HuH-7 (cell line): ENCODE measurements at regions not wholly inside any gene's neighbourhood (a gene's known extent, or its start where the extent isn't known, plus 50 kb on each side); places are given as distances from the start of the nearest gene placed in this dataset.

Source experiments
- DNase-seq: peaks from one replicate; pipeline ENCODE4 v3.0.0; 2011; ENCODE audit warnings: low spot score

GRCh38 chr10:112054516-112054915 is 129.0 kb downstream of the GPAM start:
- DNase-seq, result no peak

- DNase-seq, result no peak
These were observed 126.5 kb downstream of the GPAM start for GRCh38 chr10:112057072-112057471.

- DNase-seq, result no peak
These were observed 124.3 kb downstream of the GPAM start for GRCh38 chr10:112059220-112059619.

- no peak for DNase-seq
These were observed 111.9 kb downstream of the GPAM start for GRCh38 chr10:112071596-112072133.

DNA sequence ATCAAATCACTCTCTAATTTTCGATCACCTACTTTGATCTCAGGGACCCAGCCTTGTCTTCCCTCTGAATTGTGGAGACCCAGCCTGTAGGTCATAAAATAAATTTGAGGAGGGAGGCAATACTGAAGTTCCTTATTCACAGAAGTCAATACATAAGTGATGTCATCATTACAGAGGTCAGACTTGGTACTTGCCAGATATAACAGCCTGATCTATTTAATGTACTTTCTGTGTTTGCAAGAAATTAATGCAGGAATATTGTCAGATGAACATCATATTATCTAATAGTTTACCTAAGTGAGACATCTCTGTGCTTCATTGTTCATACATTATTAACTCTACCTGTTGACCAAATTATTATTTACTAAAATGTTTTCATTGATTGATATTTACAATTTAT is 105.6 kb downstream of the GPAM start:
- DNase-seq, result no peak

GRCh38 chr10:112080231-112080630 is 103.3 kb downstream of the GPAM start:
- no peak for DNase-seq

GRCh38 chr10:112082120-112082519 is 101.4 kb downstream of the GPAM start:
- no peak for DNase-seq

DNA sequence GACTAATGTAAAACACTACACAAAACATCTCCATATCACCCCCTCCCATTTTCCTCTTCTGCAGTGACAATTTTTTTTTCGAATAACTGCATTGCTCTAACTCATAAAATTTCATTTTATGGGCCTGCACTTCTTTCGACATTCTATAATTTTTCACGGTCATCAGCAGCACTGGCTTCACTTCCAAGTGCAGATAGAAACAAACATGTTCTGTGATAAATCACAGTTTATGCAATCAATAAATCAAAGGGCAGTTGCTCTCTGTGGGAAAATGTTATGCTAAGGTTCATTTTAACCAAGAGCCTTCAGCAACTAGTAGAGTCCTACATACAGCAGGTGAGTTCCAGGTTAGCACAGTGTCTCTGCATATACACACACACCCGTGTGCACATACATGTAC is 100.1 kb downstream of the GPAM start:
- no peak for DNase-seq

- no peak for DNase-seq
These were observed 95.6 kb downstream of the GPAM start for GRCh38 chr10:112087953-112088456.

DNA sequence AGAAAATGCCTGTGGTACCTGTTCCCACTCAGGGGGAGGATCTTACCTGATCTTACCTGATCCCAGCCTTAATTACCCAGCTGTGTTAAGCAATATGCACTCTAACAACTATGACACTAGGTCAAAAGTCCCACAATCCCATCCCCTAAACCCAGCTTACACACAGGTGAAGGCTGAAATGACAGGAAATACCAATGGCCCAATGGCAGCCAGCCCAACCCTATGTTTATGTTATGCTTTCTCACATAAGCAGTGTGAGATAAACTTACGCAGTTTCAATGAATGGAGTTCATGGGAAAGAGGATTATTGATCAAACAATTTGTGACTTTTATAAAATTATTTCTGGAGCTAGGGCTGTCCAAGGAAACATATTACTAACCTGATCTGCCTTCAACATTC is 91.9 kb downstream of the GPAM start:
- DNase-seq, result no peak

GRCh38 chr10:112092519-112092918 is 91.0 kb downstream of the GPAM start:
- DNase-seq, result no peak

- DNase-seq, result no peak
These were observed 88.6 kb downstream of the GPAM start for GRCh38 chr10:112094984-112095383.

GRCh38 chr10:112095731-112096130 is 87.8 kb downstream of the GPAM start:
- no peak for DNase-seq

DNA sequence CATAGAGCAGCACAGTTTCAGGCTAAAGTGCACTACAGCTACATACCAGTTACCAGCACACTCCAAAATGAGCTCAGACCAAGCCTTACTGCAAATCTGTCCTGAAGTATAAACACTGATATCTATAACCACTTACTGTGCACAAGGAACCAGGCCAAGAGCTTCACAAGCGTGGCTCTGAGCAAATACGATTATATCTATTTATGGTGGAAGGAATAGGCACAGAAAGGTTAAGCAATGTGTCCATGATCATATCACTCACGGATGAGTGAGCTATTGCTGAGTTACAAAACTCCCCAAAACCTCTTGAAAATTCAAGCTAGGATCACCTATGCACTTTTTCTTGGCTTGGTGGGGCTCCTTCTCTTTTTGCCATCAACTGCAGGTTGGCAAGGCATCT is 84.9 kb downstream of the GPAM start:
- no peak for DNase-seq
